NCI-H345 treated with DMSO at 0.1 percent for 48 hours (cell line): ENCODE measurements at regions not wholly inside any gene's neighbourhood (a gene's known extent, or its start where the extent isn't known, plus 50 kb on each side); places are given as distances from the start of the nearest gene placed in this dataset.
A peak's percentile ranks its signal among the peaks of the same experiment; 100 is the strongest.

Experiments used
- DNase-seq: peaks from one replicate; lab custom pipeline; 2025; ENCODE audit not compliant: unreplicated experiment; lab: John Stamatoyannopoulos, UW

- no peak for DNase-seq
These were observed 178.7 kb upstream of the DPH6 start for GRCh38 chr15:35724626-35725025.

- no peak for DNase-seq
These were observed 179.4 kb upstream of the DPH6 start for GRCh38 chr15:35725353-35725752.

- DNase-seq = no peak
These were observed 181.7 kb upstream of the DPH6 start for GRCh38 chr15:35727627-35728026.

- peak; percentile 35 for DNase-seq
These were observed 182.4 kb upstream of the DPH6 start for GRCh38 chr15:35728219-35728940.

GRCh38 chr15:35736150-35736549 is 190.2 kb upstream of the DPH6 start:
- no peak for DNase-seq

GRCh38 chr15:35737441-35737840 is 191.5 kb upstream of the DPH6 start:
- no peak for DNase-seq

- no peak for DNase-seq
These were observed 192.4 kb upstream of the DPH6 start for GRCh38 chr15:35738370-35738769.

GRCh38 chr15:35740761-35741160 is 194.8 kb upstream of the DPH6 start:
- DNase-seq = peak; percentile 4

GRCh38 chr15:35741395-35741794 is 195.4 kb upstream of the DPH6 start:
- no peak for DNase-seq

- DNase-seq = no peak
These were observed 195.9 kb upstream of the DPH6 start for GRCh38 chr15:35741881-35742280.

- no peak for DNase-seq
These were observed 197.4 kb upstream of the DPH6 start for GRCh38 chr15:35743321-35743720.

- no peak for DNase-seq
These were observed 200.2 kb upstream of the DPH6 start for GRCh38 chr15:35746121-35746520.

- no peak for DNase-seq
These were observed 202.1 kb upstream of the DPH6 start for GRCh38 chr15:35748105-35748504.

GRCh38 chr15:35750051-35750450 is 204.1 kb upstream of the DPH6 start:
- DNase-seq = no peak

GRCh38 chr15:35751413-35752133 is 205.6 kb upstream of the DPH6 start:
- peak; percentile 20 for DNase-seq

- DNase-seq = no peak
These were observed 206.1 kb upstream of the DPH6 start for GRCh38 chr15:35752134-35752466.

- DNase-seq = no peak
These were observed 207.5 kb upstream of the DPH6 start for GRCh38 chr15:35753486-35753885.

GRCh38 chr15:35755237-35755802 is 209.4 kb upstream of the DPH6 start:
- no peak for DNase-seq

- no peak for DNase-seq
These were observed 210.7 kb upstream of the DPH6 start for GRCh38 chr15:35756623-35757022.

- DNase-seq = no peak
These were observed 211.4 kb upstream of the DPH6 start for GRCh38 chr15:35757361-35757760.

- DNase-seq = peak; percentile 44
These were observed 211.8 kb upstream of the DPH6 start for GRCh38 chr15:35757765-35758164.
